Fibroblast of lung (primary cell): ENCODE measurements at regions not wholly inside any gene's neighbourhood (a gene's known extent, or its start where the extent isn't known, plus 50 kb on each side); places are given as distances from the start of the nearest gene placed in this dataset.

Experiments used
- DNase-seq, 2 donors: peaks; one replicate each; pipeline versions ENCODE4 v3.0.0 to v3.0.0-alpha.2; 2010; ENCODE audit warnings: low read depth in 2 of 2
- H2AFZ ChIP-seq: 2 replicates; pipeline ENCODE4 v1.5.1; 2012; ENCODE audit warnings: low read length, control low read depth, inconsistent platforms
- H3K27ac ChIP-seq: 2 replicates; pipeline ENCODE4 v1.5.1; 2011; ENCODE audit warnings: low read length, control low read depth; ENCODE audit not compliant: insufficient read depth
- H3K27me3 ChIP-seq: 2 replicates; pipeline ENCODE4 v1.5.1; 2011; ENCODE audit warnings: mild to moderate bottlenecking, low read length; ENCODE audit not compliant: control insufficient read depth, insufficient read depth
- H3K36me3 ChIP-seq: 2 replicates; pipeline ENCODE4 v1.5.1; 2011; ENCODE audit warnings: low read length; ENCODE audit not compliant: control insufficient read depth, insufficient read depth
- H3K4me1 ChIP-seq: 2 replicates; pipeline ENCODE4 v1.5.1; 2011; ENCODE audit warnings: low read length; ENCODE audit not compliant: control insufficient read depth, insufficient read depth; ENCODE audit errors: extremely low read depth
- H3K4me2 ChIP-seq: 2 replicates; pipeline ENCODE4 v1.5.1; 2011; ENCODE audit warnings: low read length, control low read depth; ENCODE audit not compliant: insufficient read depth; ENCODE audit errors: extremely low read depth
- H3K4me3 ChIP-seq, 4 experiments: fragments of 200-600 bp in 1 of 4; sonication (generic) in 1 of 4; replicated peaks in 1 of 4; 2 replicates each; pipeline ENCODE4 v1.5.1; 2011 to 2016; ENCODE audit warnings: low read length in 4 of 4, low read depth in 3 of 4, mild to moderate bottlenecking in 3 of 4, control low read depth in 2 of 4, inconsistent platforms in 1 of 4, mixed read lengths in 1 of 4; ENCODE audit not compliant: insufficient read depth in 1 of 4; ENCODE audit errors: control extremely low read depth in 1 of 4
- H3K79me2 ChIP-seq: 2 replicates; pipeline ENCODE4 v1.5.1; 2012; ENCODE audit warnings: mild to moderate bottlenecking, low read length, inconsistent platforms; ENCODE audit not compliant: control insufficient read depth, insufficient read depth
- H3K9ac ChIP-seq: 2 replicates; pipeline ENCODE4 v1.5.1; 2011; ENCODE audit warnings: mild to moderate bottlenecking, low read length, control low read depth; ENCODE audit not compliant: insufficient read depth
- H3K9me3 ChIP-seq: 2 replicates; pipeline ENCODE4 v1.5.1; 2012; ENCODE audit warnings: low read depth, low read length; ENCODE audit not compliant: control insufficient read depth, insufficient read depth
- H4K20me1 ChIP-seq: 2 replicates; pipeline ENCODE4 v1.5.1; 2011; ENCODE audit warnings: low read length; ENCODE audit not compliant: control insufficient read depth, insufficient read depth; ENCODE audit errors: extremely low read depth
- CTCF ChIP-seq, 2 donors: IDR thresholded peaks in 1 of 2; conservative IDR thresholded peaks in 1 of 2; 1 replicate in 1 of 2; 2 replicates in 1 of 2; pipeline ENCODE4 v1.5.1; 2011 to 2012; ENCODE audit warnings: low read length in 2 of 2, control low read depth in 1 of 2, inconsistent platforms in 1 of 2, low read depth in 1 of 2, mild to moderate bottlenecking in 1 of 2
- EZH2 ChIP-seq: IDR thresholded peaks from 2 replicates; pipeline ENCODE4 v1.5.1; 2012; ENCODE audit warnings: low read length, control low read depth, mild to moderate bottlenecking; ENCODE audit errors: missing control alignments

- no peaks in the 10 kb centered on the region for H3K9me3 ChIP-seq
- H3K4me1 ChIP-seq: no peaks in the 10 kb centered on the region
- no peak overlapping the region for H3K4me3 ChIP-seq
- H3K36me3 ChIP-seq: no peaks in the 10 kb centered on the region
- TF ChIP-seq CTCF (conservative IDR thresholded peaks at IDR 0.05 in 1 of 2, IDR thresholded peaks at IDR 0.05 in 1 of 2; ENCODE audit: low read depth in 1 of 2, low read length in 2 of 2): no peak
- TF ChIP-seq EZH2: no peak
- no peak for DNase-seq
- H3K27me3 ChIP-seq: no peaks in the 10 kb centered on the region
- no peak overlapping the region for H3K9ac ChIP-seq
- no peak overlapping the region for H2AFZ ChIP-seq
- no peak overlapping the region for H3K4me2 ChIP-seq
- no peaks in the 10 kb centered on the region for H3K79me2 ChIP-seq
- no peaks in the 10 kb centered on the region for H4K20me1 ChIP-seq
- no peak overlapping the region for H3K27ac ChIP-seq
These were observed 603.9 kb upstream of the FANCL start for GRCh38 chr2:58845011-58845410.

- no peak for TF ChIP-seq EZH2
- TF ChIP-seq CTCF (conservative IDR thresholded peaks at IDR 0.05 in 1 of 2, IDR thresholded peaks at IDR 0.05 in 1 of 2; ENCODE audit: low read depth in 1 of 2, low read length in 2 of 2): no peak
- DNase-seq: no peak
- H3K27ac ChIP-seq: no peak overlapping the region
These were observed 601.5 kb upstream of the FANCL start for GRCh38 chr2:58842501-58843155.

GRCh38 chr2:58834404-58834803 lies 593.3 kb upstream of the FANCL start:
- Histone ChIP-seq H4K20me1 (no peaks in the 10 kb centered on the region), H3K4me3 (no peak overlapping the region), H3K36me3 (no peaks in the 10 kb centered on the region), H3K4me1 (no peaks in the 10 kb centered on the region), H3K27ac (no peak overlapping the region), H2AFZ (no peak overlapping the region), H3K79me2 (no peaks in the 10 kb centered on the region), H3K9ac (no peak overlapping the region), H3K27me3 (no peaks in the 10 kb centered on the region), H3K9me3 (no peaks in the 10 kb centered on the region), H3K4me2 (no peak overlapping the region)
- DNase-seq: peak; percentile 14
- no peak for TF ChIP-seq EZH2
- no peak for TF ChIP-seq CTCF (conservative IDR thresholded peaks at IDR 0.05 in 1 of 2, IDR thresholded peaks at IDR 0.05 in 1 of 2; ENCODE audit: low read depth in 1 of 2, low read length in 2 of 2)

More at GRCh38 chr2:58842501-58843155, 601.5 kb upstream of the FANCL start:
- Histone ChIP-seq H3K4me1 (no peaks in the 10 kb centered on the region), H3K79me2 (no peaks in the 10 kb centered on the region), H3K4me3 (no peak overlapping the region), H4K20me1 (no peaks in the 10 kb centered on the region), H3K9ac (no peak overlapping the region), H3K36me3 (no peaks in the 10 kb centered on the region), H3K4me2 (no peak overlapping the region), H3K9me3 (no peaks in the 10 kb centered on the region), H3K27me3 (no peaks in the 10 kb centered on the region), H2AFZ (no peak overlapping the region)
